ENCODE measurements at regions not wholly inside any gene's neighbourhood (a gene's known extent, or its start where the extent isn't known, plus 50 kb on each side); places are given as distances from the start of the nearest gene placed in this dataset.

DNA sequence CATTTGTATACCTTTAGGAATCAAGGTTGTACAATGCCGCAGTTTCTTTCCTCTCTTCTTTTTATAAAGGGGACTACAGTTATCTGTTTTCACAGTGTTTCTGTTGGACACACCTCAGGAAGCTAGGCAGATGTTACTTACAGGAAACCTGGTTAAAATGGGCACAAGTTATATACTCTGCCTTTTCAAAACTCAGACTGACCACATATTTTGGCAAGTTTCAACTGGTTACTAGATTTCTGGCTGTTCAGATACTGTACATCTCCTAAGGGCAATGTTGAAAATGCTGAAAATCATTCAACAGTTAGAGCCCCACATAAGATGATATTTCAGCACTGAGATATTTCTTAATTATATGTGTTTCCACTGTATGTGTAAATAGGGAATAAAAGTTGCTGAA lies 92.5 kb upstream of the SLC35B3 start:
- Histone ChIP-seq H3K9me3 (replicated peaks in 1 of 2; ENCODE audit: control insufficient read depth in 1 of 2, insufficient read depth in 1 of 2, low read length in 2 of 2) (no peaks in the 10 kb centered on the region), H3K4me3 (replicated peaks in 1 of 3; ENCODE audit: low read depth in 2 of 3, low read length in 3 of 3) (no peak overlapping the region), H2AFZ (ENCODE audit: insufficient read depth, low read depth, low read length, poor library complexity, severe bottlenecking) (no peak overlapping the region), H3K9ac (ENCODE audit: insufficient read depth, low read length, poor library complexity, severe bottlenecking) (no peak overlapping the region), H3K4me1 (ENCODE audit: control insufficient read depth in 1 of 2, insufficient read depth in 2 of 2, low read length in 2 of 2) (no peaks in the 10 kb centered on the region), H3K4me2 (replicated peaks; ENCODE audit: extremely low read depth, low read length, poor library complexity, severe bottlenecking) (no peak overlapping the region), H4K20me1 (ENCODE audit: insufficient read depth, low read length) (no peaks in the 10 kb centered on the region), H3K27me3 (ENCODE audit: control insufficient read depth in 2 of 2, insufficient read depth in 2 of 2, low read length in 2 of 2) (no peaks in the 10 kb centered on the region), H3K79me2 (ENCODE audit: insufficient read depth, low read length) (no peaks in the 10 kb centered on the region), H3K36me3 (replicated peaks in 1 of 2; ENCODE audit: control insufficient read depth in 1 of 2, insufficient read depth in 2 of 2, low read length in 2 of 2) (no peaks in the 10 kb centered on the region), H3K27ac (ENCODE audit: low read depth in 1 of 2, low read length in 2 of 2) (no peak overlapping the region)
- DNase-seq = no peak
- Mint-ChIP-seq H3K4me1 (no peaks in the 10 kb centered on the region), H3K9me3 (peaks cover 0 to 1% (median 0%) of the 10 kb centered on the region in 7 donors), H3K27me3 (ENCODE audit: low read depth in 3 of 3) (no peaks in the 10 kb centered on the region), H3K27ac (no peak overlapping the region), H3K4me3 (no peak overlapping the region), H3K36me3 (no peaks in the 10 kb centered on the region)
- WGBS (ENCODE audit: insufficient coverage) = 80% methylated on average over 1 of the region's 1 CpG
- intact Hi-C loops (cut with micrococcal nuclease) = no loop called here
- TF ChIP-seq, protein P1, sequence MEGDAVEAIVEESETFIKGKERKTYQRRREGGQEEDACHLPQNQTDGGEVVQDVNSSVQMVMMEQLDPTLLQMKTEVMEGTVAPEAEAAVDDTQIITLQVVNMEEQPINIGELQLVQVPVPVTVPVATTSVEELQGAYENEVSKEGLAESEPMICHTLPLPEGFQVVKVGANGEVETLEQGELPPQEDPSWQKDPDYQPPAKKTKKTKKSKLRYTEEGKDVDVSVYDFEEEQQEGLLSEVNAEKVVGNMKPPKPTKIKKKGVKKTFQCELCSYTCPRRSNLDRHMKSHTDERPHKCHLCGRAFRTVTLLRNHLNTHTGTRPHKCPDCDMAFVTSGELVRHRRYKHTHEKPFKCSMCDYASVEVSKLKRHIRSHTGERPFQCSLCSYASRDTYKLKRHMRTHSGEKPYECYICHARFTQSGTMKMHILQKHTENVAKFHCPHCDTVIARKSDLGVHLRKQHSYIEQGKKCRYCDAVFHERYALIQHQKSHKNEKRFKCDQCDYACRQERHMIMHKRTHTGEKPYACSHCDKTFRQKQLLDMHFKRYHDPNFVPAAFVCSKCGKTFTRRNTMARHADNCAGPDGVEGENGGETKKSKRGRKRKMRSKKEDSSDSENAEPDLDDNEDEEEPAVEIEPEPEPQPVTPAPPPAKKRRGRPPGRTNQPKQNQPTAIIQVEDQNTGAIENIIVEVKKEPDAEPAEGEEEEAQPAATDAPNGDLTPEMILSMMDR (IDR thresholded peaks at IDR 0.05) = no peak

- H3K4me2 ChIP-seq (replicated peaks; ENCODE audit: extremely low read depth, low read length, poor library complexity, severe bottlenecking) = no peak overlapping the region
- no peaks in the 10 kb centered on the region for H3K36me3 ChIP-seq (replicated peaks in 1 of 2; ENCODE audit: control insufficient read depth in 1 of 2, insufficient read depth in 2 of 2, low read length in 2 of 2)
- 96% methylated on average over 3 of the region's 7 CpGs for WGBS (ENCODE audit: insufficient coverage)
- H3K9me3 ChIP-seq (replicated peaks in 1 of 2; ENCODE audit: control insufficient read depth in 1 of 2, insufficient read depth in 1 of 2, low read length in 2 of 2) = no peaks in the 10 kb centered on the region
- Mint-ChIP-seq H3K4me3 (no peak overlapping the region), H3K27ac (no peak overlapping the region), H3K27me3 (ENCODE audit: low read depth in 3 of 3) (no peaks in the 10 kb centered on the region), H3K36me3 (no peaks in the 10 kb centered on the region), H3K9me3 (peaks cover 0 to 2% (median 0%) of the 10 kb centered on the region in 7 donors), H3K4me1 (no peaks in the 10 kb centered on the region)
- no peaks in the 10 kb centered on the region for H3K4me1 ChIP-seq (ENCODE audit: control insufficient read depth in 1 of 2, insufficient read depth in 2 of 2, low read length in 2 of 2)
- intact Hi-C loops (cut with micrococcal nuclease) = no loop called here
- DNase-seq = no peak
- no peaks in the 10 kb centered on the region for H3K27me3 ChIP-seq (ENCODE audit: control insufficient read depth in 2 of 2, insufficient read depth in 2 of 2, low read length in 2 of 2)
- no peak overlapping the region for H3K9ac ChIP-seq (ENCODE audit: insufficient read depth, low read length, poor library complexity, severe bottlenecking)
- no peak overlapping the region for H3K27ac ChIP-seq (ENCODE audit: low read depth in 1 of 2, low read length in 2 of 2)
- no peaks in the 10 kb centered on the region for H4K20me1 ChIP-seq (ENCODE audit: insufficient read depth, low read length)
- H3K79me2 ChIP-seq (ENCODE audit: insufficient read depth, low read length) = no peaks in the 10 kb centered on the region
- TF ChIP-seq, protein P1 (IDR thresholded peaks at IDR 0.05) = no peak
- H2AFZ ChIP-seq (ENCODE audit: insufficient read depth, low read depth, low read length, poor library complexity, severe bottlenecking) = no peak overlapping the region
- no peak overlapping the region for H3K4me3 ChIP-seq (replicated peaks in 1 of 3; ENCODE audit: low read depth in 2 of 3, low read length in 3 of 3)
Observed at GRCh38 chr6:8526624-8527023, 91.3 kb upstream of the SLC35B3 start.
